OCI-LY7 (cell line): ENCODE measurements at regions not wholly inside any gene's neighbourhood (a gene's known extent, or its start where the extent isn't known, plus 50 kb on each side); places are given as distances from the start of the nearest gene placed in this dataset.

Source experiments
- BruUV-seq: library from RNA; stranded (reverse); fragments of 400-500 nt; replicated peaks from 2 replicates; lab custom pipeline; 2021; lab: Mats Ljungman, UMichigan
- CTCF ChIA-PET: fragments of 300-600 bp; sonication (Branson Sonifier 250); formaldehyde crosslinking; loops from one replicate; lab custom pipeline; 2022; ENCODE audit warnings: antibody characterized with exemption; ENCODE audit not compliant: unreplicated experiment; lab: Charles Lee
- POLR2A ChIA-PET: fragments of 300-600 bp; sonication (Branson Sonifier 250); formaldehyde crosslinking; loops from one replicate; lab custom pipeline; 2022; ENCODE audit warnings: antibody characterized with exemption; lab: Charles Lee
- DNase-seq: peaks from one replicate; pipeline ENCODE4 v3.0.0-alpha.2; 2015; ENCODE audit warnings: low spot score
- H2AFZ ChIP-seq: fragments of 200-600 bp; sonication (generic), shearing (Covaris generic); 2 replicates; pipeline ENCODE4 v1.6.1; 2014; ENCODE audit warnings: mild to moderate bottlenecking, antibody characterized with exemption, low read length, moderate library complexity
- H3K27ac ChIP-seq: fragments of 200-600 bp; sonication (generic); 2 replicates; pipeline ENCODE4 v1.5.1; 2014; ENCODE audit warnings: mixed run types, low read depth, mild to moderate bottlenecking, moderate library complexity, low read length, inconsistent platforms; ENCODE audit not compliant: poor library complexity, severe bottlenecking
- H3K36me3 ChIP-seq: fragments of 200-600 bp; sonication (generic); 2 replicates; pipeline ENCODE4 v1.6.1; 2014; ENCODE audit warnings: mild to moderate bottlenecking, antibody characterized with exemption, low read length, moderate library complexity, mixed read lengths; ENCODE audit not compliant: insufficient read depth
- H3K4me1 ChIP-seq: fragments of 200-600 bp; sonication (generic); 2 replicates; pipeline ENCODE4 v1.5.1; 2014; ENCODE audit warnings: mild to moderate bottlenecking, low read length; ENCODE audit not compliant: insufficient read depth, poor library complexity, severe bottlenecking
- H3K4me2 ChIP-seq: fragments of 200-600 bp; sonication (generic); 2 replicates; pipeline ENCODE4 v1.6.1; 2014; ENCODE audit warnings: mild to moderate bottlenecking, low read length
- H3K4me3 ChIP-seq: fragments of 200-600 bp; sonication (generic); 2 replicates; pipeline ENCODE4 v1.5.1; 2014; ENCODE audit warnings: mild to moderate bottlenecking, low read depth, low read length; ENCODE audit not compliant: poor library complexity, severe bottlenecking
- H3K79me2 ChIP-seq: fragments of 200-600 bp; sonication (generic); 2 replicates; pipeline ENCODE4 v1.6.1; 2016; ENCODE audit warnings: low read depth, mild to moderate bottlenecking, low read length, moderate library complexity, mixed read lengths; ENCODE audit not compliant: insufficient read depth
- H3K9me2 ChIP-seq: fragments of 200-600 bp; sonication (generic); 2 replicates; pipeline ENCODE4 v1.6.1; 2016; ENCODE audit warnings: mild to moderate bottlenecking, low read length, mixed read lengths; ENCODE audit not compliant: insufficient read depth
- H3K9me3 ChIP-seq: fragments of 200-600 bp; sonication (generic); 2 replicates; pipeline ENCODE4 v1.6.1; 2014; ENCODE audit warnings: mild to moderate bottlenecking, mixed run types, low read length, mixed read lengths
- H4K20me1 ChIP-seq: fragments of 200-600 bp; sonication (generic); 2 replicates; pipeline ENCODE4 v1.6.1; 2014; ENCODE audit warnings: mild to moderate bottlenecking, antibody characterized with exemption, low read length, moderate library complexity, mixed read lengths; ENCODE audit not compliant: insufficient read depth
- CTCF ChIP-seq: fragments of 200-600 bp; sonication (generic); conservative IDR thresholded peaks from 2 replicates; pipeline ENCODE4 v1.5.1; 2014; ENCODE audit warnings: mild to moderate bottlenecking, antibody characterized with exemption, low read length, moderate library complexity, mixed read lengths
- EZH2phosphoT487 ChIP-seq: fragments of 200-600 bp; sonication (generic); IDR thresholded peaks from 2 replicates; pipeline ENCODE4 v1.6.1; 2018; ENCODE audit warnings: low read depth, borderline replicate concordance, mild to moderate bottlenecking, mixed run types, antibody characterized with exemption, low read length, moderate library complexity, mixed read lengths
- intact Hi-C: fragments of 100-400 bp; cut with micrococcal nuclease; formaldehyde crosslinking; loops from one replicate; pipeline ENCODE4 v1.10.0; 2022; ENCODE audit not compliant: unreplicated experiment

DNA sequence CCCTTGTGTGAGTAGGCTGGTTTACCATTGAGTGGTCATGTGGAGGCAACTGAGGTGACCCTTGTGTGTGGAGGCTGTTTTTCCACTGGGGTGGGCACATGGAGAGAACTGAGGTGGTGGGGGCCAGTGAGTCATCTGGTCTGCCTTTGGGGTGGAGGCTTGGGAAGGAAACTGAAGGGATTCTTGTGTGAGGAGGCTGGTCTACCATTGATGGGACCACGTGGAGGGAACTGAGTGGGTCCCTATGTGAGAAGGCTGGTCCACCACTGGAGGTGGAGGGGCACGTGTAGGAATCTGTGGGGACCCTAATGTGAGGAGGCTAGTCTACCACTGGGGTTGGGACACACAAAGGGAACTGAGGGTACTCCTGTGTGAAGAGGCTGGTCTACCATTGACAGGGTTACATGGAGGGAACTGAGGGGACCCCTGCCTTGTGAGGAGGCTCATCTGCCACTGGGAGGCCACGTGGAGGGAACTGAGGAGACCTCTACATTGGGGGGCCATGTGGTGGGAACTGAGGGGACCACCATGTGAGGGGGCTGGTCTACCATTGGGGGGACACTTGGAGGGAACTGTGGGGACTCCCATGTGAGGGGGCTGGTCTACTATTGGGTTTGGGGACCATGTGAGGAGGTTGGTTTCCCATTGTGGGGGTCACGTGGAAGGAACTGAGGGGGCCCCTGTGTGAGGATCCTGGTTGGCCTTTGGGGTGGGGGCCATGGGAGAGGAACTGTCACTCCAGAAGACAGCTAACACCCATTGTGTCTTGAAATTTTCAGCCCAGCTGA is 164.5 kb downstream of the WNT7A start:
- Histone ChIP-seq H4K20me1 (no peaks in the 10 kb centered on the region), H3K4me2 (no peak overlapping the region), H3K4me3 (no peak overlapping the region), H3K9me3 (no peaks in the 10 kb centered on the region), H2AFZ (no peak overlapping the region), H3K9me2 (no peaks in the 10 kb centered on the region), H3K79me2 (no peaks in the 10 kb centered on the region), H3K4me1 (no peaks in the 10 kb centered on the region), H3K36me3 (no peaks in the 10 kb centered on the region), H3K27ac (no peak overlapping the region)
- TF ChIP-seq EZH2phosphoT487 = no peak
- no peak for TF ChIP-seq CTCF
- ChIA-PET POLR2A (no interaction called here), CTCF (no interaction called here)
- no TSS peak for BruUV-seq
- intact Hi-C loops = no loop called here
- DNase-seq = no peak

DNA sequence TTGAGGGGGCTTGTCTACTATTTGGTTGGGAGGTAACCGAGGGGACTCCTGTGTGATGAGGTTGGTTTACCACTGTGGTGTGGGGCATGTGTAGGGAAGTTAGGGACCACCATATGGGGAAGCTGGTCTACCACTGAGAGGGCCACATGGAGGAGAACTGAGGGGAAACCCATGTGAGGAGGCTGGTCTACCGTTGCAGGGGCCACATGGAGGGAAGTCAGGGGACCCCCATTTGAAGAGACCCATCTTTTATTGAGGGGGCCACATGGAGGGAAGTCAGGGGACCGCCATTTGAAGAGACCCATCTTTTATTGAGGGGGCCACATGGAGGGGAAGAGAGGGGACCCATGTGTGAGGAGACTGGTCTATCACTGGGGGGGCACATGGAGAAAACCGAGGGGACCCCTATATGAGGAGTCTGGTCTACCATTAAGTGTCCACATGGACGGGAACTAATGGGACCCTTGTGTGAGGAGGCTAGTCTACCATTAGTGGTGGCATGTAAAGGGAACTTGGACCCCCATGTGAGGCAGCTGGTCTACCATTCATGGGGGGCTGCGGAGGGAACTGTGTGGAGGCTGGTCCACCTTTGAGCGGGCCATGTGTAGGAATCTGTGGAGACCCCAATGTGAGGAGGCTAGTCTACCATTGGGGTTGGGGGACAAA is 165.5 kb downstream of the FBLN2 start:
- CTCF ChIA-PET = no interaction called here
- no peak for DNase-seq
- BruUV-seq = no TSS peak

More for the DNA sequence above, 165.5 kb downstream of the FBLN2 start:
- Histone ChIP-seq H2AFZ (no peak overlapping the region), H3K4me2 (no peak overlapping the region), H3K4me3 (no peak overlapping the region), H3K36me3 (no peaks in the 10 kb centered on the region), H3K79me2 (no peaks in the 10 kb centered on the region), H4K20me1 (no peaks in the 10 kb centered on the region), H3K9me2 (no peaks in the 10 kb centered on the region), H3K9me3 (no peaks in the 10 kb centered on the region), H3K27ac (no peak overlapping the region), H3K4me1 (no peaks in the 10 kb centered on the region)
- POLR2A ChIA-PET = no interaction called here
- TF ChIP-seq EZH2phosphoT487 (no peak), CTCF (no peak)
- intact Hi-C loops = no loop called here
